ENCODE measurements at regions not wholly inside any gene's neighbourhood (a gene's known extent, or its start where the extent isn't known, plus 50 kb on each side); places are given as distances from the start of the nearest gene placed in this dataset.

- POLR2A ChIA-PET = no interaction called here
- CTCF ChIA-PET = no interaction called here
Observed at GRCh38 chr11:15645201-15645600, 530.5 kb downstream of the INSC start.

GRCh38 chr11:15649371-15650104 is 534.8 kb downstream of the INSC start:
- CTCF ChIA-PET = interaction anchor here (0.9 to 1.3 kb wide), 2 partner anchors 20 to 964 kb away, joined by 3 to 4 read pairs; no protein-coding TSS in a partner anchor
- POLR2A ChIA-PET = no interaction called here

- ChIA-PET CTCF (interaction anchor here (0.9 kb wide), 1 partner anchor 964 kb away, joined by 3 read pairs; no protein-coding TSS in a partner anchor), POLR2A (no interaction called here)
Observed at GRCh38 chr11:15650105-15650938, 535.6 kb downstream of the INSC start.

GRCh38 chr11:15651033-15651432 is 536.3 kb downstream of the INSC start:
- ChIA-PET CTCF (no interaction called here), POLR2A (no interaction called here)

GRCh38 chr11:15651816-15652215 is 537.1 kb downstream of the INSC start:
- ChIA-PET POLR2A (no interaction called here), CTCF (no interaction called here)

GRCh38 chr11:15653191-15653710 is 538.5 kb downstream of the INSC start:
- CTCF ChIA-PET = no interaction called here

GRCh38 chr11:15654451-15654850 is 539.7 kb downstream of the INSC start:
- ChIA-PET CTCF (no interaction called here), POLR2A (no interaction called here)

More at GRCh38 chr11:15653191-15653710, 538.5 kb downstream of the INSC start:
- POLR2A ChIA-PET = no interaction called here

GRCh38 chr11:15655552-15655951 is 540.8 kb downstream of the INSC start:
- CTCF ChIA-PET = no interaction called here
- POLR2A ChIA-PET = no interaction called here

GRCh38 chr11:15657264-15657663 is 542.5 kb downstream of the INSC start:
- CTCF ChIA-PET = no interaction called here
- POLR2A ChIA-PET = no interaction called here

GRCh38 chr11:15660496-15660895 is 545.8 kb downstream of the INSC start:
- ChIA-PET POLR2A (no interaction called here), CTCF (no interaction called here)

- POLR2A ChIA-PET = no interaction called here
- CTCF ChIA-PET = no interaction called here
Observed at GRCh38 chr11:15662285-15662684, 547.6 kb downstream of the INSC start.

- ChIA-PET CTCF (no interaction called here), POLR2A (no interaction called here)
Observed at GRCh38 chr11:15663777-15664218, 549.1 kb downstream of the INSC start.

GRCh38 chr11:15665368-15665871 is 550.7 kb downstream of the INSC start:
- POLR2A ChIA-PET = no interaction called here
- CTCF ChIA-PET = no interaction called here

GRCh38 chr11:15667127-15667725 is 552.5 kb downstream of the INSC start:
- CTCF ChIA-PET = no interaction called here
- POLR2A ChIA-PET = no interaction called here

- POLR2A ChIA-PET = no interaction called here
- CTCF ChIA-PET = no interaction called here
Observed at GRCh38 chr11:15668718-15669117, 554.0 kb downstream of the INSC start.

GRCh38 chr11:15670520-15671070 is 555.9 kb downstream of the INSC start:
- POLR2A ChIA-PET = no interaction called here
- CTCF ChIA-PET = no interaction called here

- POLR2A ChIA-PET = no interaction called here
- CTCF ChIA-PET = no interaction called here
Observed at GRCh38 chr11:15671216-15671615, 556.5 kb downstream of the INSC start.

GRCh38 chr11:15672825-15673224 is 558.1 kb downstream of the INSC start:
- ChIA-PET POLR2A (no interaction called here), CTCF (no interaction called here)

GRCh38 chr11:15673408-15673831 is 558.7 kb downstream of the INSC start:
- ChIA-PET POLR2A (no interaction called here), CTCF (no interaction called here)

- POLR2A ChIA-PET = no interaction called here
- CTCF ChIA-PET = no interaction called here
Observed at GRCh38 chr11:15674756-15675155, 560.0 kb downstream of the INSC start.

All from activated CD8-positive, alpha-beta memory T cell treated with anti-CD3 and anti-CD28 coated beads for 36 hours (primary cell).